Ovary (tissue), 7 donors: ENCODE measurements at regions not wholly inside any gene's neighbourhood (a gene's known extent, or its start where the extent isn't known, plus 50 kb on each side); places are given as distances from the start of the nearest gene placed in this dataset.
"Not testable (repeated sequence)": the region's sequence is repeated elsewhere in the genome, so short reads cannot be mapped to it uniquely, and the experiment has no call there.

ENCODE experiments used
- DNase-seq, 5 donors: peaks; one replicate each; pipeline ENCODE4 v3.0.0-alpha.2; 2019 to 2020
- H3K27ac ChIP-seq, 2 donors: fragments of 200-600 bp; one replicate each; pipeline versions ENCODE4 v1.5.1 to v1.8.0; 2019 to 2022
- H3K27me3 ChIP-seq: fragments of 200-600 bp; one replicate; pipeline ENCODE4 v1.8.0; 2022
- H3K36me3 ChIP-seq: fragments of 200-600 bp; sonication (generic); one replicate; pipeline ENCODE4 v1.5.1; 2019
- H3K4me1 ChIP-seq: one replicate; pipeline ENCODE4 v1.8.1; 2013; ENCODE audit warnings: mild to moderate bottlenecking, moderate library complexity; ENCODE audit not compliant: insufficient read depth
- H3K4me3 ChIP-seq: fragments of 200-600 bp; sonication (generic); one replicate; pipeline ENCODE4 v1.5.1; 2017
- H3K9me3 ChIP-seq, 2 donors: fragments of 200-600 bp in 1 of 2; sonication (generic) in 1 of 2; one replicate each; pipeline versions ENCODE4 v1.5.1 to v1.8.1; 2013 to 2019; ENCODE audit warnings: mild to moderate bottlenecking in 1 of 2, moderate library complexity in 1 of 2
- CTCF ChIP-seq, 3 donors: fragments of 450-650 bp in 2 of 3; fragments of 200-600 bp in 1 of 3; IDR thresholded peaks; one replicate each; pipeline versions ENCODE4 v1.5.1 to v1.8.0; 2016 to 2022; ENCODE audit warnings: antibody characterized with exemption in 3 of 3, mild to moderate bottlenecking in 1 of 3
- EP300 ChIP-seq: sonication (generic); formaldehyde crosslinking; IDR thresholded peaks from one replicate; pipeline ENCODE4 v1.6.1; 2017; ENCODE audit warnings: antibody characterized with exemption
- POLR2A ChIP-seq: fragments of 450-650 bp; IDR thresholded peaks from one replicate; pipeline ENCODE4 v1.6.1; 2017; ENCODE audit warnings: antibody characterized with exemption, mild to moderate bottlenecking, moderate library complexity
- WGBS, 3 donors: extraction: QIAGEN DNeasy Blood & Tissue Kit in 1 of 3; methylation state at CpG; one replicate each; pipeline versions ENCODE4 v1.1.5 to v1.1.7; 2013 to 2017; 5-methylcytosine and 5-hydroxymethylcytosine counted together
- intact Hi-C, 4 donors: fragments of 100-400 bp; cut with DNase I; formaldehyde crosslinking; loops; one replicate each; pipeline versions ENCODE4 v1.11.0 to v1.15.1; 2022 to 2023
- donor health status: DM: no; HTN: no; CAD: no; lungs with moderate emphysema.
- donor health status: DM: no; HTN: no; CAD: no.
- donor health status: Bipolar disorder and iron deficiency.
- donor health status: DM: no; HTN: no; CAD: no.
- donor health status: DM: yes; HTN: yes; CAD: no.

GRCh38 chr2:221897718-221898117 lies 325.6 kb upstream of the EPHA4 start:
- no peak overlapping the region for H3K4me3 ChIP-seq
- TF ChIP-seq EP300 (no peak), CTCF (IDR thresholded peaks at IDR 0.05) (no peak), POLR2A (no peak)
- H3K4me1 ChIP-seq, result no peaks in the 10 kb centered on the region
- H3K36me3 ChIP-seq, result no peaks in the 10 kb centered on the region
- H3K9me3 ChIP-seq, result no peaks in the 10 kb centered on the region
- DNase-seq, result no peak
- no peaks in the 10 kb centered on the region for H3K27me3 ChIP-seq
- 68 to 75% (median 73%) methylated on average over 3 of the region's 3 CpGs for WGBS, 3 donors
- intact Hi-C loops, result no loop called here
- H3K27ac ChIP-seq, result no peak overlapping the region

GRCh38 chr2:221896505-221897151 lies 324.5 kb upstream of the EPHA4 start:
- TF ChIP-seq POLR2A (no peak), EP300 (no peak), CTCF (IDR thresholded peaks at IDR 0.05) (no peak)

GRCh38 chr2:221895366-221896121 lies 323.4 kb upstream of the EPHA4 start:
- H3K27me3 ChIP-seq, result no peaks in the 10 kb centered on the region
- WGBS, 3 donors, result 23 to 27% (median 25%) methylated on average over 10 of the region's 10 CpGs
- intact Hi-C loops, result no loop called here
- H3K27ac ChIP-seq, result no peak overlapping the region
- DNase-seq, result peak in 2 of 5 donors; percentile 29 to 47
- H3K4me3 ChIP-seq, result no peak overlapping the region
- TF ChIP-seq EP300, result no peak
- TF ChIP-seq POLR2A, result no peak
- no peak for TF ChIP-seq CTCF (IDR thresholded peaks at IDR 0.05)
- H3K4me1 ChIP-seq, result no peaks in the 10 kb centered on the region
- H3K9me3 ChIP-seq, result no peaks in the 10 kb centered on the region
- no peaks in the 10 kb centered on the region for H3K36me3 ChIP-seq

More at GRCh38 chr2:221896505-221897151, 324.5 kb upstream of the EPHA4 start:
- intact Hi-C loops, result no loop called here
- no peaks in the 10 kb centered on the region for H3K27me3 ChIP-seq
- peak in 2 of 5 donors; percentile 11 to 44 for DNase-seq
- H3K4me1 ChIP-seq, result no peaks in the 10 kb centered on the region
- no peaks in the 10 kb centered on the region for H3K36me3 ChIP-seq
- no peaks in the 10 kb centered on the region for H3K9me3 ChIP-seq
- WGBS, 3 donors, result 55 to 59% (median 57%) methylated on average over 10 of the region's 10 CpGs
- H3K27ac ChIP-seq, result no peak overlapping the region
- no peak overlapping the region for H3K4me3 ChIP-seq

- DNase-seq, result no peak
- Histone ChIP-seq H3K36me3 (no peaks in the 10 kb centered on the region), H3K4me1 (no peaks in the 10 kb centered on the region), H3K9me3 (no peaks in the 10 kb centered on the region), H3K4me3 (no peak overlapping the region), H3K27ac (no peak overlapping the region), H3K27me3 (no peaks in the 10 kb centered on the region)
- WGBS, 3 donors, result 88 to 93% (median 90%) methylated on average over 8 of the region's 8 CpGs
- intact Hi-C loops, result no loop called here
- no peak for TF ChIP-seq CTCF (IDR thresholded peaks at IDR 0.05)
- TF ChIP-seq EP300, result no peak
- no peak for TF ChIP-seq POLR2A
These were observed 321.4 kb upstream of the EPHA4 start for GRCh38 chr2:221893501-221893900.

- WGBS, 3 donors, result 95 to 100% methylated on average over 1 to 21 of the region's 31 CpGs; no CpG with 5 or more reads in 1 of the 3 donors
- intact Hi-C loops, result not testable (repeated sequence)
These were observed 319.9 kb upstream of the EPHA4 start for GRCh38 chr2:221892006-221892405.

More at GRCh38 chr2:221892006-221892405, 319.9 kb upstream of the EPHA4 start:
- not testable (repeated sequence) for DNase-seq, H3K27me3 ChIP-seq, H3K27ac ChIP-seq, H3K9me3 ChIP-seq, H3K4me3 ChIP-seq, H3K4me1 ChIP-seq, H3K36me3 ChIP-seq
